HG03135 (cell line): ENCODE measurements at regions not wholly inside any gene's neighbourhood (a gene's known extent, or its start where the extent isn't known, plus 50 kb on each side); places are given as distances from the start of the nearest gene placed in this dataset.
"Not testable (repeated sequence)": the region's sequence is repeated elsewhere in the genome, so short reads cannot be mapped to it uniquely, and the experiment has no call there.

Source experiments
- ATAC-seq: cut with Tn5 transposase; IDR thresholded peaks from one replicate; pipeline ENCODE4 v1.9.1; 2021; ENCODE audit warnings: mild to moderate bottlenecking, moderate library complexity; ENCODE audit not compliant: unreplicated experiment

- no peak for ATAC-seq
Measured at GRCh38 chr11:37402663-37403062, 804.6 kb upstream of the RAG2 start.

GRCh38 chr11:37394236-37394870, 796.3 kb upstream of the RAG2 start:
- ATAC-seq: no peak

- ATAC-seq: no peak
Measured at GRCh38 chr11:37391615-37392014, 793.6 kb upstream of the RAG2 start.

GRCh38 chr11:37390576-37391083, 792.6 kb upstream of the RAG2 start:
- no peak for ATAC-seq

GRCh38 chr11:37378958-37379357, 780.9 kb upstream of the RAG2 start:
- no peak for ATAC-seq

- no peak for ATAC-seq
Measured at GRCh38 chr11:37372667-37373066, 774.6 kb upstream of the RAG2 start.

- ATAC-seq: no peak
Measured at GRCh38 chr11:37371346-37371970, 773.4 kb upstream of the RAG2 start.

- no peak for ATAC-seq
Measured at GRCh38 chr11:37370817-37371216, 772.8 kb upstream of the RAG2 start.

GRCh38 chr11:37364246-37364839, 766.3 kb upstream of the RAG2 start:
- ATAC-seq: no peak

GRCh38 chr11:37353192-37353591, 755.2 kb upstream of the RAG2 start:
- no peak for ATAC-seq

- no peak for ATAC-seq
Measured at GRCh38 chr11:37352485-37352884, 754.4 kb upstream of the RAG2 start.

GRCh38 chr11:37343290-37343689, 745.3 kb upstream of the RAG2 start:
- ATAC-seq: no peak

- no peak for ATAC-seq
Measured at GRCh38 chr11:37336401-37336800, 738.4 kb upstream of the RAG2 start.

- ATAC-seq: no peak
Measured at GRCh38 chr11:37333345-37333744, 735.3 kb upstream of the RAG2 start.

GRCh38 chr11:37323843-37324242, 725.8 kb upstream of the RAG2 start:
- ATAC-seq: no peak

GRCh38 chr11:37322333-37323194, 724.5 kb upstream of the RAG2 start:
- ATAC-seq: no peak

- ATAC-seq: no peak
Measured at GRCh38 chr11:37320921-37321320, 722.9 kb upstream of the RAG2 start.

GRCh38 chr11:37317803-37318202, 719.8 kb upstream of the RAG2 start:
- ATAC-seq: no peak

GRCh38 chr11:37313266-37313665, 715.2 kb upstream of the RAG2 start:
- ATAC-seq: no peak

- no peak for ATAC-seq
Measured at GRCh38 chr11:37306563-37306962, 708.5 kb upstream of the RAG2 start.

- not testable (repeated sequence) for ATAC-seq
Measured at GRCh38 chr11:37301405-37301804, 703.4 kb upstream of the RAG2 start.
